OCI-LY3 (cell line): ENCODE measurements at regions not wholly inside any gene's neighbourhood (a gene's known extent, or its start where the extent isn't known, plus 50 kb on each side); places are given as distances from the start of the nearest gene placed in this dataset.

Source experiments
- CTCF ChIP-seq: fragments of 200-600, 300-600 bp; sonication (generic); IDR thresholded peaks from 2 replicates; pipeline ENCODE4 v1.5.1; 2014; ENCODE audit warnings: antibody characterized with exemption, low read length, low read depth
- EZH2phosphoT487 ChIP-seq: fragments of 200-600 bp; shearing (Covaris generic); IDR thresholded peaks from 2 replicates; pipeline ENCODE4 v1.6.1; 2018; ENCODE audit warnings: antibody characterized with exemption, mixed run types, low read depth

- TF ChIP-seq CTCF (no peak), EZH2phosphoT487 (no peak)
Measured at GRCh38 chr7:31456646-31457368, 57.1 kb upstream of the ITPRID1 start.
